Suprapubic skin (tissue), 4 donors: ENCODE measurements at regions not wholly inside any gene's neighbourhood (a gene's known extent, or its start where the extent isn't known, plus 50 kb on each side); places are given as distances from the start of the nearest gene placed in this dataset.

Source experiments
- DNase-seq, 2 donors: peaks; one replicate each; pipeline ENCODE4 v3.0.0-alpha.2; 2019; ENCODE audit warnings: low spot score in 2 of 2
- H3K27ac ChIP-seq: fragments of 200-600 bp; sonication (generic); one replicate; pipeline ENCODE4 v1.5.1; 2019
- H3K27me3 ChIP-seq: fragments of 200-600 bp; sonication (generic); one replicate; pipeline ENCODE4 v1.5.1; 2019
- H3K36me3 ChIP-seq: fragments of 200-600 bp; sonication (generic); one replicate; pipeline ENCODE4 v1.5.1; 2019
- H3K4me1 ChIP-seq: fragments of 200-600 bp; sonication (generic); one replicate; pipeline ENCODE4 v1.5.1; 2019
- H3K4me3 ChIP-seq: fragments of 200-600 bp; sonication (generic); one replicate; pipeline ENCODE4 v1.5.1; 2019; ENCODE audit warnings: mild to moderate bottlenecking
- H3K9me3 ChIP-seq: fragments of 200-600 bp; sonication (generic); one replicate; pipeline ENCODE4 v1.5.1; 2019
- CTCF ChIP-seq, 2 donors: fragments of 200-600 bp in 1 of 2; fragments of 450-650 bp in 1 of 2; sonication (generic) in 1 of 2; IDR thresholded peaks; one replicate each; pipeline ENCODE4 v1.5.1; 2016 to 2019; ENCODE audit warnings: antibody characterized with exemption in 2 of 2, mild to moderate bottlenecking in 1 of 2, moderate library complexity in 1 of 2
- EP300 ChIP-seq: sonication (generic); formaldehyde crosslinking; IDR thresholded peaks from one replicate; pipeline ENCODE4 v1.6.1; 2017; ENCODE audit warnings: antibody characterized with exemption
- POLR2A ChIP-seq, 2 donors: fragments of 450-650 bp; IDR thresholded peaks; one replicate each; pipeline ENCODE4 v1.6.1; 2017; ENCODE audit warnings: antibody characterized with exemption in 2 of 2, mild to moderate bottlenecking in 2 of 2, moderate library complexity in 2 of 2
- POLR2AphosphoS5 ChIP-seq, 3 donors: sonication (generic); formaldehyde crosslinking; IDR thresholded peaks; one replicate each; pipeline ENCODE4 v1.6.1; 2017; ENCODE audit warnings: antibody characterized with exemption in 3 of 3
- WGBS: methylation state at CpG from one replicate; pipeline ENCODE4 v1.1.5; 2018; 5-methylcytosine and 5-hydroxymethylcytosine counted together

GRCh38 chr3:11953350-11953749 is 50.8 kb upstream of the SYN2 start:
- Histone ChIP-seq H3K27me3 (no peaks in the 10 kb centered on the region), H3K4me3 (no peak overlapping the region), H3K9me3 (no peaks in the 10 kb centered on the region), H3K36me3 (no peaks in the 10 kb centered on the region), H3K4me1 (no peaks in the 10 kb centered on the region), H3K27ac (no peak overlapping the region)
- TF ChIP-seq POLR2AphosphoS5 (IDR thresholded peaks at IDR 0.05), result no peak
- TF ChIP-seq POLR2A (IDR thresholded peaks at IDR 0.05), result no peak
- TF ChIP-seq CTCF (IDR thresholded peaks at IDR 0.05), result no peak
- TF ChIP-seq EP300, result no peak
- WGBS, result 77% methylated on average over 4 of the region's 4 CpGs
- DNase-seq, result no peak

- WGBS, result 74% methylated on average over 6 of the region's 6 CpGs
- Histone ChIP-seq H3K36me3 (no peaks in the 10 kb centered on the region), H3K27me3 (no peaks in the 10 kb centered on the region), H3K27ac (no peak overlapping the region), H3K4me1 (no peaks in the 10 kb centered on the region), H3K4me3 (no peak overlapping the region), H3K9me3 (no peaks in the 10 kb centered on the region)
- TF ChIP-seq CTCF (IDR thresholded peaks at IDR 0.05) (no peak), POLR2A (IDR thresholded peaks at IDR 0.05) (no peak), POLR2AphosphoS5 (IDR thresholded peaks at IDR 0.05) (no peak), EP300 (no peak)
- DNase-seq, result no peak
These were observed 50.4 kb upstream of the SYN2 start for GRCh38 chr3:11953778-11954177.

GRCh38 chr3:11954312-11954934 is 49.8 kb upstream of the SYN2 start:
- H3K9me3 ChIP-seq, result peaks cover under 1% of the 10 kb centered on the region
- no peaks in the 10 kb centered on the region for H3K4me1 ChIP-seq
- H3K27ac ChIP-seq, result peak overlapping the region; percentile 8
- WGBS, result 41% methylated on average over 8 of the region's 8 CpGs
- H3K4me3 ChIP-seq, result no peak overlapping the region
- H3K36me3 ChIP-seq, result no peaks in the 10 kb centered on the region
- DNase-seq, result no peak
- no peaks in the 10 kb centered on the region for H3K27me3 ChIP-seq
- TF ChIP-seq CTCF (IDR thresholded peaks at IDR 0.05), result no peak
- no peak for TF ChIP-seq POLR2A (IDR thresholded peaks at IDR 0.05)
- TF ChIP-seq POLR2AphosphoS5 (IDR thresholded peaks at IDR 0.05), result no peak
- TF ChIP-seq EP300, result no peak
